DMS153 treated with DMSO at 0.1 percent for 48 hours (cell line): ENCODE measurements at regions not wholly inside any gene's neighbourhood (a gene's known extent, or its start where the extent isn't known, plus 50 kb on each side); places are given as distances from the start of the nearest gene placed in this dataset.
A peak's percentile ranks its signal among the peaks of the same experiment; 100 is the strongest.

Source experiments
- DNase-seq: peaks from one replicate; lab custom pipeline; 2025; ENCODE audit not compliant: unreplicated experiment; lab: John Stamatoyannopoulos, UW

DNA sequence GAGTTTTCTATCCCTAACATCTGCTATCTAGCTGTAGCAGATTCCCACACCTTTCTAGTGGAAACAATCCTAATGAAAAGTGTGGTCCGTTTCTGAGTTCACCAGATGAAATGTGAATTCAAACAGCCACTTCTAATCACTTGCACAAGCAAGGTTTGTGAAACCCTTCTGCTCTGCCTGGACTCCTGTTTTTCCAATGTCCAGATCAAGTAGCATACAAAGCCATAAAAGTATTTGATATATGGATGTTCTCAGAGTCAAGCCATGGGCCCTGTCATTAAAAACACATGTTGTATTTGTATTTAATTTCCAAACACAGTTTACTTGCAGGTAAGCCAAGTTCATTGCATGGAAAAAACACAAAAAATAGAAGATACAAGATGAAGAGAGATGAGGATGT, 570.4 kb downstream of the NR2F1-AS1 start:
- no peak for DNase-seq

DNA sequence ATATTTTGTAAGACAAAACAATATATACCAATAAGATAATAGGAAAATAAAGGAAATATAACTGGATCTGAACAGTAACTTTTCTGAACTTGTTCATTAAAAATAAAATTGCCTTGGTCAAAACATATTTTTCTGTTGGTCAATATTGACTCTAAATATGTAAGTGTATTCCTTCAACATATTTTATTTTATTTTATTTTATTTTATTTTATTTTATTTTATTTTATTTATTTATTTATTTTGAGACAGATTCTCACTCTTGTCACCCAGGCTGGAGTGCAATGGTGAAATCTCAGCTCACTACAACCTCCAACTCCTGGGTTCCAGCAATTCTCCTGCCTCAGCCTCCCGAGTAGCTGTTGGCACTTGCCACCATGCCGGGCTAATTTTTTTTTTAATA, 571.0 kb downstream of the NR2F1-AS1 start:
- DNase-seq: no peak

DNA sequence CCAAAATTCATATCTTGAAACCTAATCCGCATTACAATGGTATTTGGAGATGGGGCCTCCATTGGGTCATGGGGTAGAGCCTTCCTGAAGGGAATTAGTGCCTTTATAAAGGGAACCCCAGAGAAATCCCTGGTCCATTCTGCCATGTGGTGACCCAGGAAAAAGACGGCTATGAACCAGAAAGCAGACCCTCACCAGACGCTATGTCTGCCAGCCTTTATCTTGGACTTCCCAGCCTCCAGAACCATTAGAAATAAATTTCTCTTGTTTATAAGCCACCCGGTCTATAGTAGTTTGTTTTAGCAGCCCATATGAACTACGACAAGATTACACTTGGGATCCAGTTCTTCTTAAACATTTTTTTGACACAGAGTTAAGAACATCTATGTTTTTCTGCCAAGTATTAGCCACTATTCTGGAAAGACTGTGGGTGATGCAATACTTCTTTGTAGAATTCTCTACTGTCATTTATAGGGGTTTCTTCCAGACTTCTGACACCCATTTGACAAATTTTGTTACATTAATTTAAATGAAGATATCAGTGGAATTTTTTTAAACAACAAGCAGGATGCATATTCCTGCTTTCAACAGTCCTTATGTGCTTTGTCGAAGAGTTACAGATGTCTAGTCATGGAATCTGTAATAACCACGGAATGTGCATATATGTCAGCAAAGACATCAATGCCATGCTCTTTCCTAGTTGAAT, 572.4 kb downstream of the NR2F1-AS1 start:
- DNase-seq: no peak

DNA sequence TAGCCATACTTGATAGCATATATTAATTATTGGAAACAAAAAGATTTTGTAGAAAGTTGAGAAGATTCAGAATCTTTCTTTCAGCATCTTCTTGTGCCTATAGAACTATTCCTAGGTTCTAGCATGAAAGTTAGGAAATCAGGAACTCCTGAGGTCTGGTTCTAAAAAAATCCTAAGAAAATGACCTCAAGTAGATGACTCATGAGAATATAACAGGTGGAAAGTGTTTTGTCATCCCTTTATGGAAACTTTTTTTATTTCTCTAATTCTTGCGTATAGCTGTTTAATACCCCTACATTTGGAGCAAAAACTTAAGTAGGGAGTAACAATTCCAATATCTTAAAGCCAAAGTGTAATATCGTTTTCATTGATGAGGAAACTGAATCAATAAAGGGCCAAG, 574.1 kb downstream of the NR2F1-AS1 start:
- DNase-seq: no peak

DNA sequence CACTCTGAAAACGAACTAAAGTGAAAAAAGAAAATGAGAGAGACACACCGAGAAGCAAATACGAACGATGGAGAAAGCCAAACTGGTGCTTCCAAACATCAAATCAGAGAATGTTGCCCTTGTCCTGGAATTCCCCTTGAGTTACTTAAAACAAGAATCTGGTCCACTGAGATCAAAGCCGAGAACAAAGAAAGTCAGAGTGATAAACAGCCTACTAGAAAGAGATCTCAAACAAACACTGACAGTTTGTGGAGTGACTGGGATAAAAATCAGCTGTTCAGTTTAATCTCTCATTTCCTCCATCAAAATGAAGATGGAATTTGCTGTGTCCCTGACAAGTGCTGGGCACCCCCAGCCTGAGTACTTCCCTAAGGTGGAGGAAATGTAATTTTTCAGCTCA, 582.6 kb downstream of the NR2F1-AS1 start:
- no peak for DNase-seq

DNA sequence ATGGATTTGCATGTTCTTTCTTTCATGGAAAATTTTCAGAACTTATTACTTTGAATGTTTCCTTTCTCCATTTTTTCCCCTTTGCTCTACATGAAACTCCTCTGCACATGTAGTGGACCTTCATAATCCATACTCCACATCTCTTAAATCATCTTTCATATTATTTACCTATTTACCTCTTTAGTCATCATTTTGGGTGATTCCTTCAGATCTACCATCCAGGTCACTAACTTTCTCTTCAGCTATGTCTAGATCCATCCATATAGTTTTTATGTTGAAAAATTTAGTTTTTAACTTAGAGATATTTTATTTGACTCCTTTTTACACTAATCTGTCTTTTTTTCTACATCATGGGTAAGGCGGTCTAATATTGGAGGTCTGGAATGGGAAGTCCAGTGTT, 586.6 kb downstream of the NR2F1-AS1 start:
- no peak for DNase-seq

DNA sequence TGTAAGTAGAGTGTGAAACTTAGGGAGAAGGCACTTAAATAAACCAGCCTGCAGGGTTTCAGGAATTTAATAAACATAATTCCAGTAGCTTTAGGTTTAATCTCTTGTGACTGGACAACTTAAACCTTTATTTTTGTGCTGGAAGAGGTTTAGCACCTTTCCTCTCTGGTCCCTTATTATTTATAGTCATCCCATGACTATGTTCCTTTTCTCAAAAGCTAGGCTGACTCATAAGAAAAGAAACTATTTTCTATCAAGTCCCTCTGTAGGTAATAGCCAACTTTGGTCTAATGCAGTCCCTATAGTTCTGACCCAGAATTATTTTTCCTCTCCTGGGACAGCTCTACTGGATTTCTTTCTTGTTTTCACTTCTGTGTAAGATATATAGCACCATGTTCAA, 588.9 kb downstream of the NR2F1-AS1 start:
- no peak for DNase-seq

DNA sequence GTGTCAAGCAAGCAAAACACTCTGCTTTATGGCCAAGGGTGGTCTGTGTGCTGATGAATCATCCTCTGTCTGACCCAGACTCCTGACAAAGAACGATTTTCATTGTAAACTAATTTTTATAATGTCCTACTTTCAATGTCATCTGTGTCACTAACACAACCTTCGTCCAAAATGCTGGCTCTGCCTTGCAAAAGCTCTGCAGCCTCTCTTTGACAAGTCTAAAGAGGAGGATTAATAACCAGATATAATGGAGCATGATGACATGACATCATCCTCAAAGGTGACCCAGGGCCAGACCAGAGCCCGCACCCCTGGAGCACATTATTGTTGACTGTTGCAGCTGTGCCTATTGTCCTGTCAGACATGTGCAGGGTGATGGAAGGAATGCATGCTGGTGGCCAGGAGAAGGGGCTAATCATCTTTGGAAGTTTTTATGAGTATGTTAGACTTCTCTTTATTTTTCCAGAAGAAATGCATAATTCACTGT, 589.4 kb downstream of the NR2F1-AS1 start:
- no peak for DNase-seq

DNA sequence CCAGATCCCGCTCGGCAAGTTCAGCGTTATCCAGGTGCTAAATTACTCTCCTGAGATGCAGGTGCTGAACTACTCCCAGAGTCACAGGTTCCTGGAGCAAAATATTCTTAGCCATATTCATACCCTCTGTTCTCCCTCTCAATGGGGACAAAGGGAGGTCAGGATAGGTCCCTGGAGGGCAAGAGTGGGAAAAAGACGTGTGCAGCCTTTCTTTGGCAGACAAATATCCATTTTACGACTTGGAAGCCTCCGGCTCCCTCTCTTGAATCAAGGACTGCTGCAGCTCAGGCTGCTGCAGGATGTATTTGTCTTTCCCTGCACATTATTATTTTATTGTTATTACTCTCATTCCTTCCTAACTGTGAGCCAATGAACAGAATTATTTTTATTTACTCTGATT, 590.2 kb downstream of the NR2F1-AS1 start:
- no peak for DNase-seq

DNA sequence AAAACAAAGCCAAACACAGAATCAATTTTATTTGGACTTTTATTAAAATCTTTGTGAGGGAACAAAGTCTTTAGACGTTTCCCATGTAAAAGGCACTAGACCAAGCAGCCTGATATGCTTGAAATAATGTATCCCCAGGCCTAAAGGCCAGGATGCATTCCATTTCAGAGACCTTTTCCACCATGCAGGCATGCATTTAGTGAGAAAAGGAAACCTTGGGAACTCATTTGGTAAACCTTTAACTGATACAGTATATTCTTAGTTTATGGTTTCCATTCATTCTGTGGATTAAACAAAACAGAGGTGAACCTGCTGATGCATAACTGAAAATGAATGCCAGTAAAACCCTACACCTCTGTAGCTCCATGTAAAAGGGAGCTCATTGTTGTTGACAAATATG, 600.0 kb downstream of the NR2F1-AS1 start:
- no peak for DNase-seq

DNA sequence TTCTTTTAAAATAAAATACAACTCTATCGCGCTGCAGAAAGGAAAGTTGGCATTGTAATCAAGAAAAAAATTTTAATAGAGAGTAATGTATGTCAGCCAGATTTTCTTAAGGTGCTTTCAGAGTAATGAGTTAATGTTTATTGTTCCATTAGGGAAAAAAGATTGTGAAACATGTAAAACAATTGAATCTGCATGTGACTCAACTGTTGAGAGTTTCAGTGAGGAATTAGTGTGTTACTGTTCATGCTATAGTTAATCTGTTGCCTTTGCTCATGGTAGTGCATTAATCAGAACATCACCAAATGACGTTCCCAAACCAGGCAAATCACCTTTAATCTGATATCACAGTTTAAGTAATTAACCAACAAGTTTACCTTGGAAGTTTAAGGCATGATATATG, 600.5 kb downstream of the NR2F1-AS1 start:
- no peak for DNase-seq

DNA sequence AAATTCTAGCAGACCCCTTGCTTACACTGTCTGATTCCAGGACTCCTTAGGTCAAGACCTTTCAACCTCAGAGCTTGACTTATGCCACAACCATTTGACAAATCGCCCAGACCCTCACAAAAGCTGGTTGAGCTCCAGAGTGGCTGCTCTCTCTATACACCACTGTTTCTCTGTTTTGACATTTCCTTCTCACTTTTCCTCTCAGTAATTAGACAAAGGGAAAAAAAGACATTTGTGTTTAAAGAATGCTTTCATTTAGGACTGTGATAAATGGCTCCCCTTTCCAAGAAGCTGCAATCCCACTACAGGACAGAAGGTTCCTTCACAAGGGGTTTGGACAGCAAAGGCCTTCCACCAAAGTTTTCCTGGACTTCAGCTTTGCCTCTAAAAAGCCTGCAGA, 601.3 kb downstream of the NR2F1-AS1 start:
- DNase-seq: no peak

DNA sequence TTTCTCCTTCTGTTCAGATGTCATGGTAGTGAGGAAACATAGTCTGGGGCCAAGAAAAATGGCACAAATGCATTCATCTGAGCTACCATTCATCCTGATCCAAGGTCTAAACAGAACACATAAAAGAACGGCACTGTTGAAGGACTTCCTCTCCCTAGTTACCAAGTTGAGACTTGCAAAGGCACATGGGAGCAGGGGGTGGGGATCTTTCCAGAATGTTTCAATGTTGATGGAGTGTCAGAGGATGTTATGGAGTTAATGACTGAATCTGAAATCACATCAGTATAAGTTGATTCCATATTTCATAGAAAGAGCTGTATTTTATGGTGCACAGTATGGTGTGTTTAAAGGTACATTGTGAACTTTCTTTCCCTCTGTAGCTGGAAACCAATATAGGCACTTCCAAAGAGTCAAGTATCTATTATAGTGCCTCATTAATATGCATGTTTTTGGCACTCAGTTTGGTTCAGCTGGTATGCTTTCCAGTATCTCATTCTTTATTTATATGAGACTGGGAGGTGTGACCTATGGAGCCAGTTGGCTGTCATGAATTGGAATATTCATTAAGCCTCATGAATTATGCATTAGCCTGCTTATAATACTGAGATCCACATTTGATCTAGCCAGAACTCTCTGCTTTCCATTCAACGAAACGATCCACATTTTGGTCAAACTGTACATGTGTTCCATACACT, 603.0 kb downstream of the NR2F1-AS1 start:
- DNase-seq: no peak

DNA sequence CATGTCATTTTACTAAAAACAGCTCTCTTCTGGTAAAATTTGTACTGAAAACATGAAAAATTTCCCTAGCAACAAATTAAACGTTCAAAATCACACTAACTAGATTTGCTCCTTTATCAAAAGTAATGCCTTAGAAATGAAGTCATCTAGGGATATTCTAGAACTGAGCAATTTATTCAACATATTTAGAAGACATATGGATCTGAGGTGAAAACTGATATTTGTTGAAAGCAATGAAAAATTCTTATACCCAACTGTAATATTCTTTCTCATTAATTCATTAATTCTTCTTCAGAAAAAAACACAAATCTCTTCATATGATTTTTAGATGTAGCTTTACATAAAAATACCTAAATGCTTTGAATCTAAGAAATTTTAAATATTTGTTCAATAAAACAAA, 604.9 kb downstream of the NR2F1-AS1 start:
- no peak for DNase-seq

DNA sequence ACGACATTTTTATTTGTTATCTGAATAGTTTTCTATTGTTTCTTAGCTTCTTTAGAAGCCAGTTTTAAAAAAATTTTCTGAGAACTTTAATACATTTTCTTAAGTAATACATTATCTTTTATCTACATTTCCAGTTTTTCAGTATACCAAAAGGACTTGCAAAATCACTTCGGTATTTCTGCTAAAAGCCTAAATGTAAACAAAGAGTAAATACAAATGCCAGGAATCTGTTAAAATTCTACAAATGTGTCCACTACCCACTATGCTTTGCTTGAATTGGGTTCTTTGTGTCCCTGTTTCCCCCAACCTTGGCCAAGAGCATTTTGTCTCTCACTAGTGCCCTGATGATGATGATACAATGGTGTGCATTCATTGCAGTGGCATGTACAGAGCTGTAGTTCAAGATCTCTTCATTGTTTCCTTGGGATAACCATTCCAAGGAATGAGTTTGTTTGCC, 611.2 kb downstream of the NR2F1-AS1 start:
- no peak for DNase-seq

DNA sequence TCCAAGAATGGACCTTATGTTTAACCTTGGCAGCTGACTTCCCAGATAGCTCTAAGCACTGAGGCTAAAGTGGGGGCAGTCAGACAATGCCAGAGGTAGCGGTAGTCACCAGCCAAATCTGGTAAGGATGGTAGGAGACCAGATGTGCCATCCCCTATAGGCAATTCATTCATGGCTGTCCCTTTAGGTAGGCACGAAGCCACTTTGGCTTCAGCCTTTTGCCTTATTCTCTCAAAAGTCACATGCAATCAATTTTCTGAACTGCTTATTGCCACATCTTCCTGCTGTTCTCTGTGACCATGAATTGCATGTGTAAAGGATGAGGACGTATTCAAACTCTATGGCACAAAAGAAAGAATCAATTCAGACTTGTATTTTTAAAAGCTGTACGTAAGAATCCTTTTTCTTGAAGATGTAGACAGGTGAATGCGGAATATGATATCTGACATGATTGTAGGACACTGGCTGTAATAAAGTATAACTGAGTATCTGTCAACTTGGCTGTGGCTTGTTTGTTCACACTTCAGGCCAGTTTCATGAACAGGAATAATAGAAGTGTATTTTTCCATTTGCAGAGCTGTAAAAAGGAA, 611.7 kb downstream of the NR2F1-AS1 start:
- no peak for DNase-seq

DNA sequence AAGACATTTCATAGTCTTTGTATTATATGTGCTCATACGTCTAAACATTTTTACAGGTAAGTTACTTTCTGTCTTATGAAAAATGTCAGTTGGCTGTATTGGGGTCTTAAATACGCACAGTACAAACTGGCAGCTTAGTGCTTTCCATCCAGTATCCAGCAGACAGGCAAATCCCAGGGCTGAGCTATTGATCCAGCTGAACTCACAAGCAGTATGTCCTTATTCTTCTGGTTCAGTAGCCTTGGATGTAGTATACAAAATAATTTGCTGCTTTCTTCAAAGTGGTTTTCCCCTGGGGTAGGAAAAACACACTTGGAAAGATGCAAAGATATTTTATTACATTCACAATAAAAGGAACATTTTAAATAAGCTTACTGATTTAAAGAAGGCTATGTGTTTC, 617.2 kb downstream of the NR2F1-AS1 start:
- DNase-seq: no peak

DNA sequence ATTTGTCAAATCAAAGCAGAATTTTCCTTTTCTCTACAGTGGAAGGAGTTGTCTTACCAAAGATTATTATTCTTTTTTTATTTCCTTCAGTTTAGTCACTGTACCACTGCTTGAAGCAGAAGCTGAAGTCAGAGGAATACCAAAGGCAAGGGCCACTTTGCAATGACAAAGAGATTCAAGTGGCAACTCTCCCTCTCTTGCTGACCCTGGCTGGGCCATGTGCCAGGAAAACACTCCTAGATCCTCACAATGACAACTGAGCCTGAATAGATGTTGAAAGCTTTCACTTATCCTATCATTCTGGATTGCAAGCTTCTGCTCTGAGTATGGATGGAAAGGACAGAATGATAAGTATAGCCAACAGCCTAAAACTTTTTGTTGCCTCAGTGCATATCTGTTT, 618.3 kb downstream of the NR2F1-AS1 start:
- peak; percentile 34 for DNase-seq

DNA sequence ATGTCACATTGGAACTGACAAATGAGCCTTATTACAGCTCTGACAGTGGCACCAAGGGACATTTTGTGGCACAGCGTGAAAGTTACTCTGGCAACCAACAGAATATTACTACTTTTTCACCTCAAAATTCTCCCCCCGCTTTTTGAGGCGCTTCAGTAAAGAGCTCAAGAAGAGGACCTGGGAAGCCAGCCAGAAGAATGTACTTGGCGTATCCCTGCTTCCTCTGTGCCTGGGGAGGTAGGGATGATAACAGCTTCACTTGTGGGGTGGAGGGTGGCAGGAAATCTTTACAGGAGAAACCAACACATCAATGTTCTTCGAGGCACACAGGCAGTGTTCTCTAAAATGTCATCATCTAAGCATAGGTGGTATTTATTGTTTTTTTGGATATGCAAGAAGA, 624.1 kb downstream of the NR2F1-AS1 start:
- DNase-seq: no peak

DNA sequence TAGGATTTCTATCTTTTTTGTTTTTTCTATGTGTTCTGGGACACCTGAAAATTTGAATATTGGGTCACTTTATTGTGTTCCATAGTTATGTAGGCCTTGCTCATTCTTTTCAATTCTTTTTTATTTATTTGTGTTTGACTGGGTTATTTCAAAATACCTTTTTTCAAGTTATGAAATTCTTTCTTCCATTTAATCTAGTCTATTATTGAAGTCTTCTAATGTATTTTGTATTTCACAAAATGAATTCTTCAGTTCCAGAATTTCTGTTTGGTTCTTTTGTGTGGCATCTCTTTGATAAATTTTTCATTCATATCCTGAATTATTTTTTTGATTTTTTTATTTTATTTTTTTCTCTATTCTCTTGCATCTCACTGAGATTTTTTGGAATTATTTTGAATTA, 628.8 kb downstream of the NR2F1-AS1 start:
- no peak for DNase-seq

DNA sequence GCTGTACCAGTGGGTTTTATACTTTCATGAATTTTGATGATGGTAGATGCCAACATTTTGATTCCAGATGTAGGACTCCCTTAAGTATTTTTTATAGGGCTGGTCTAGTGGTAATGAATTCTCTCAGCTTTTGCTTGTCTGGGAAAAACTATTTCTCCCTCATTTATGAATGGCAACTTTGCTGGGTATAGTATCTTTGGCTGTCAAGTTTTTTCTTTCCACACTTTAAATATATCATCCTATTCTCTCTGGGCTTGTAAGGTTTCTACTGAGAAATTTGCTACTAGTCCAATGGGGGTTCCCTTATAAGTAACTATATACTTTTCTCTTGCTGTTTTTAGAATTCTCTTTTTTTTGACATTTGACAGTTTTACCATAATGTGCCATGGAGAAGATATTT, 629.3 kb downstream of the NR2F1-AS1 start:
- DNase-seq: no peak

DNA sequence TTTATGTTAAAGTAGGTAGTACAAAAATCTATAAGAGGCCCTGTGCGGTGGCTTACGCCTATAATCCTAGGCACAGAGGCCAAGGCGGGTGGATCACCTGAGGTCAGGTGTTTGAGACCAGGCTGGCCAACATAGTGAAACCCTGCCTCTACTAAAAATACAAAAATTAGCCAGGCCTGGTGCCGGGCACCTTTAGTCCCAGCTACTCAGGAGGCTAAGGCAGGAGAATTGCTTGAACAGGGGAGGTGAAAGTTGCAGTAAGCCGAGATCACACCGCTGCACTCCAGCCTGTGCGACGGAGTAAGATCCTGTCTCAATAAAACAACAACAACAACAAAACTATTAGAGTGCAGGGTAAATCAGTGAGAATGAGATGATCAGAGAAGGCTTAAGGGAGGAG, 634.5 kb downstream of the NR2F1-AS1 start:
- DNase-seq: no peak
